Panc1 (cell line): ENCODE measurements at regions not wholly inside any gene's neighbourhood (a gene's known extent, or its start where the extent isn't known, plus 50 kb on each side); places are given as distances from the start of the nearest gene placed in this dataset.

Source experiments
- ATAC-seq: fragments of 200-7000 bp; cut with Tn5 transposase; 2 replicates; pipeline ENCODE4 v1.9.1; 2020; ENCODE audit warnings: mild to moderate bottlenecking, moderate library complexity
- BruUV-seq: library from RNA; stranded (reverse); fragments of 400-500 nt; replicated peaks from 2 replicates; lab custom pipeline; 2021; lab: Mats Ljungman, UMichigan
- CTCF ChIA-PET: fragments of 300-600 bp; sonication (Branson Sonifier 250); formaldehyde crosslinking; loops from one replicate; lab custom pipeline; 2022; ENCODE audit warnings: antibody characterized with exemption; lab: Charles Lee
- POLR2A ChIA-PET: fragments of 300-600 bp; sonication (Branson Sonifier 250); formaldehyde crosslinking; loops from one replicate; lab custom pipeline; 2022; ENCODE audit warnings: antibody characterized with exemption; lab: Charles Lee
- DNase-seq: peaks from one replicate; pipeline ENCODE4 v3.0.0-alpha.2; 2010; ENCODE audit warnings: low read depth, low spot score
- H3K27ac ChIP-seq: 2 replicates; pipeline ENCODE4 v1.5.1; 2011; ENCODE audit warnings: mild to moderate bottlenecking, low read length, inconsistent platforms
- H3K27me3 ChIP-seq: fragments of 200-500 bp; sonication (Bioruptor generic); 2 replicates; pipeline ENCODE4 v1.6.0; 2014; ENCODE audit warnings: low read length, inconsistent platforms; ENCODE audit not compliant: control insufficient read depth, insufficient read depth
- H3K36me3 ChIP-seq: fragments of 200-500 bp; sonication (Bioruptor generic); 2 replicates; pipeline ENCODE4 v1.5.1; 2014; ENCODE audit warnings: inconsistent platforms, mild to moderate bottlenecking, low read length, moderate library complexity; ENCODE audit not compliant: control insufficient read depth, insufficient read depth
- H3K4me1 ChIP-seq: 2 replicates; pipeline ENCODE4 v1.5.1; 2011; ENCODE audit warnings: inconsistent platforms, mild to moderate bottlenecking, low read length, moderate library complexity; ENCODE audit not compliant: control insufficient read depth, insufficient read depth
- H3K4me3 ChIP-seq, 2 experiments: 2 replicates each; pipeline ENCODE4 v1.5.1; 2011 to 2012; ENCODE audit warnings: low read depth in 2 of 2, low read length in 2 of 2, mild to moderate bottlenecking in 2 of 2, inconsistent platforms in 1 of 2, moderate library complexity in 1 of 2
- H3K9me3 ChIP-seq: fragments of 200-500 bp; sonication (Bioruptor generic); 2 replicates; pipeline ENCODE4 v1.5.1; 2014; ENCODE audit warnings: low read depth, mild to moderate bottlenecking, inconsistent platforms, low read length, moderate library complexity; ENCODE audit not compliant: control insufficient read depth, insufficient read depth
- CTCF ChIP-seq: fragments of 450-650 bp; IDR thresholded peaks from 2 replicates; pipeline ENCODE4 v1.5.1; 2017; ENCODE audit warnings: mild to moderate bottlenecking
- POLR2AphosphoS5 ChIP-seq: IDR thresholded peaks from 2 replicates; pipeline ENCODE4 v1.6.1; 2012; ENCODE audit warnings: mild to moderate bottlenecking, low read depth, low read length, moderate library complexity
- SIN3A ChIP-seq: IDR thresholded peaks from 2 replicates; pipeline ENCODE4 v1.6.1; 2012; ENCODE audit warnings: low read depth, mild to moderate bottlenecking, low read length, moderate library complexity, borderline replicate concordance; ENCODE audit not compliant: insufficient read depth
- TCF7L2 ChIP-seq: IDR thresholded peaks from 2 replicates; pipeline ENCODE4 v1.6.1; 2011; ENCODE audit warnings: mild to moderate bottlenecking, low read depth, low read length, inconsistent platforms
- in situ Hi-C: cut with HindIII; loops from 2 replicates; pipeline ENCODE4 v1.10.0; 2016; ENCODE audit warnings: low sequenced_read_pairs, low pct_unique_long_range_greater_than_20kb
- intact Hi-C: fragments of 100-400 bp; cut with micrococcal nuclease; formaldehyde crosslinking; loops from one replicate; pipeline ENCODE4 v1.10.0; 2022; ENCODE audit not compliant: unreplicated experiment
- TF ChIP-seq, protein P1 (sequence below), 2 experiments: IDR thresholded peaks; 2 replicates each; pipeline ENCODE4 v1.6.1; 2011 to 2012; ENCODE audit warnings: low read depth in 2 of 2, control low read depth in 1 of 2, low read length in 1 of 2, mild to moderate bottlenecking in 1 of 2, moderate library complexity in 1 of 2; ENCODE audit not compliant: insufficient read depth in 1 of 2

- Histone ChIP-seq H3K4me1 (no peaks in the 10 kb centered on the region), H3K27ac (no peak overlapping the region), H3K9me3 (peaks cover 16% of the 10 kb centered on the region), H3K36me3 (no peaks in the 10 kb centered on the region), H3K27me3 (0 out of 2 replicates have a peak, but pooled peaks cover 2% of the 10 kb centered on the region), H3K4me3 (no peak overlapping the region)
- intact Hi-C loops, result no loop called here
- in situ Hi-C loops, result no loop called here
- BruUV-seq, result no TSS peak
- ATAC-seq, result no peak
- no peak for TF ChIP-seq CTCF
- TF ChIP-seq, protein P1, sequence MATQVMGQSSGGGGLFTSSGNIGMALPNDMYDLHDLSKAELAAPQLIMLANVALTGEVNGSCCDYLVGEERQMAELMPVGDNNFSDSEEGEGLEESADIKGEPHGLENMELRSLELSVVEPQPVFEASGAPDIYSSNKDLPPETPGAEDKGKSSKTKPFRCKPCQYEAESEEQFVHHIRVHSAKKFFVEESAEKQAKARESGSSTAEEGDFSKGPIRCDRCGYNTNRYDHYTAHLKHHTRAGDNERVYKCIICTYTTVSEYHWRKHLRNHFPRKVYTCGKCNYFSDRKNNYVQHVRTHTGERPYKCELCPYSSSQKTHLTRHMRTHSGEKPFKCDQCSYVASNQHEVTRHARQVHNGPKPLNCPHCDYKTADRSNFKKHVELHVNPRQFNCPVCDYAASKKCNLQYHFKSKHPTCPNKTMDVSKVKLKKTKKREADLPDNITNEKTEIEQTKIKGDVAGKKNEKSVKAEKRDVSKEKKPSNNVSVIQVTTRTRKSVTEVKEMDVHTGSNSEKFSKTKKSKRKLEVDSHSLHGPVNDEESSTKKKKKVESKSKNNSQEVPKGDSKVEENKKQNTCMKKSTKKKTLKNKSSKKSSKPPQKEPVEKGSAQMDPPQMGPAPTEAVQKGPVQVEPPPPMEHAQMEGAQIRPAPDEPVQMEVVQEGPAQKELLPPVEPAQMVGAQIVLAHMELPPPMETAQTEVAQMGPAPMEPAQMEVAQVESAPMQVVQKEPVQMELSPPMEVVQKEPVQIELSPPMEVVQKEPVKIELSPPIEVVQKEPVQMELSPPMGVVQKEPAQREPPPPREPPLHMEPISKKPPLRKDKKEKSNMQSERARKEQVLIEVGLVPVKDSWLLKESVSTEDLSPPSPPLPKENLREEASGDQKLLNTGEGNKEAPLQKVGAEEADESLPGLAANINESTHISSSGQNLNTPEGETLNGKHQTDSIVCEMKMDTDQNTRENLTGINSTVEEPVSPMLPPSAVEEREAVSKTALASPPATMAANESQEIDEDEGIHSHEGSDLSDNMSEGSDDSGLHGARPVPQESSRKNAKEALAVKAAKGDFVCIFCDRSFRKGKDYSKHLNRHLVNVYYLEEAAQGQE (IDR thresholded peaks at IDR 0.05; ENCODE audit: insufficient read depth in 1 of 2, low read depth in 2 of 2, low read length in 1 of 2), result no peak
- TF ChIP-seq POLR2AphosphoS5, result no peak
- no peak for TF ChIP-seq TCF7L2
- no peak for TF ChIP-seq SIN3A
- ChIA-PET CTCF (no interaction called here), POLR2A (no interaction called here)
- DNase-seq, result no peak
These were observed 102.9 kb downstream of the FOXL3 start for GRCh38 chr7:392822-393221.

DNA sequence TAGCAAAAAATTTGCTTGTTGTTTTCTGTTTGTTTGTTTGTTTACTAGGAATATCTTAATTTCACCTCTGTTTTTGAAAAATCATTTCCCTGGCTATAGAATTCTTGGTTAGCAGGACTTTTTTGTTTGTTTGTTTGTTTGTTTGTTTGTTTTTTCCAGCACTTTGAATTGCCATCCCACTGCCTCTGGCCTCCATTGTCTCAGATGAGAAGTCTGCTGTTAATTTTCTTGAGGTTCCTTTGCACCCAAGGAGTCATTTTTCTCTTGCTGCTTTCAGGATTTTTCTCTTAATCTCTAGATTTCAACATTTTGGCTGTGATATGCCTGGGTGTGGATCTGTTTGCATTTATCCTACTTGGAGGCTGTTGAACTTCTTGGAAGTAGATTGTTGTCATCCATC, 105.7 kb downstream of the FOXL3 start:
- intact Hi-C loops, result no loop called here
- CTCF ChIA-PET, result interaction anchor here (0.5 kb wide), 1 partner anchor 124 kb away, joined by 3 read pairs; the partner anchor contains the start of gene PDGFA

More for the DNA sequence above, 105.7 kb downstream of the FOXL3 start:
- Histone ChIP-seq H3K36me3 (no peaks in the 10 kb centered on the region), H3K27me3 (0 out of 2 replicates have a peak, but pooled peaks cover 2% of the 10 kb centered on the region), H3K4me1 (no peaks in the 10 kb centered on the region), H3K4me3 (no peak overlapping the region), H3K27ac (no peak overlapping the region), H3K9me3 (peaks cover 27% of the 10 kb centered on the region)
- in situ Hi-C loops, result no loop called here
- TF ChIP-seq, protein P1 (IDR thresholded peaks at IDR 0.05; ENCODE audit: insufficient read depth in 1 of 2, low read depth in 2 of 2, low read length in 1 of 2), result no peak
- TF ChIP-seq CTCF (no peak), TCF7L2 (no peak), POLR2AphosphoS5 (no peak), SIN3A (no peak)
- BruUV-seq, result no TSS peak
- POLR2A ChIA-PET, result no interaction called here
- ATAC-seq (no peak), DNase-seq (no peak)
